Parathyroid adenoma (tissue), 2 donors: ENCODE measurements at regions not wholly inside any gene's neighbourhood (a gene's known extent, or its start where the extent isn't known, plus 50 kb on each side); places are given as distances from the start of the nearest gene placed in this dataset.

Experiments
- H2AFZ ChIP-seq: fragments of 300-600 bp; sonication (generic); one replicate; pipeline ENCODE4 v1.7.0; 2017; ENCODE audit warnings: antibody characterized with exemption, mild to moderate bottlenecking
- H3K27ac ChIP-seq: fragments of 300-600 bp; sonication (generic); one replicate; pipeline ENCODE4 v1.7.0; 2017
- H3K27me3 ChIP-seq: fragments of 300-600 bp; sonication (generic); one replicate; pipeline ENCODE4 v1.7.0; 2017; ENCODE audit warnings: low read length; ENCODE audit not compliant: control insufficient read depth, insufficient read depth
- H3K36me3 ChIP-seq: fragments of 300-600 bp; sonication (generic); one replicate; pipeline ENCODE4 v1.7.0; 2017; ENCODE audit warnings: low read length; ENCODE audit not compliant: control insufficient read depth, insufficient read depth
- H3K4me1 ChIP-seq: fragments of 300-600 bp; sonication (generic); one replicate; pipeline ENCODE4 v1.7.0; 2017; ENCODE audit warnings: control low read depth
- H3K4me2 ChIP-seq: fragments of 300-600 bp; sonication (generic); one replicate; pipeline ENCODE4 v1.7.0; 2017; ENCODE audit warnings: low read length
- H3K4me3 ChIP-seq: fragments of 300-600 bp; sonication (generic); one replicate; pipeline ENCODE4 v1.7.0; 2017; ENCODE audit warnings: low read depth, low read length
- H3K79me2 ChIP-seq: fragments of 300-600 bp; sonication (generic); one replicate; pipeline ENCODE4 v1.7.0; 2017; ENCODE audit warnings: control low read depth
- H3K9ac ChIP-seq: fragments of 300-600 bp; sonication (generic); one replicate; pipeline ENCODE4 v1.7.0; 2017; ENCODE audit warnings: mild to moderate bottlenecking
- H3K9me3 ChIP-seq: fragments of 300-600 bp; sonication (generic); one replicate; pipeline ENCODE4 v1.7.0; 2017; ENCODE audit warnings: low read length; ENCODE audit not compliant: control insufficient read depth
- CTCF ChIP-seq: fragments of 300-600 bp; sonication (generic); IDR thresholded peaks from one replicate; pipeline ENCODE4 v1.7.0; 2017; ENCODE audit warnings: antibody characterized with exemption, mild to moderate bottlenecking
- donor health status: primary hyperparathyroidism.

GRCh38 chr7:153401795-153402720 lies 642.5 kb downstream of the ACTR3B start:
- Histone ChIP-seq H2AFZ (no peak overlapping the region), H3K27me3 (no peaks in the 10 kb centered on the region), H3K27ac (no peak overlapping the region), H3K9ac (no peak overlapping the region), H3K4me3 (no peak overlapping the region), H3K4me2 (no peak overlapping the region), H3K79me2 (no peaks in the 10 kb centered on the region), H3K4me1 (no peaks in the 10 kb centered on the region), H3K36me3 (no peaks in the 10 kb centered on the region), H3K9me3 (no peaks in the 10 kb centered on the region)
- no peak for TF ChIP-seq CTCF

- H3K27me3 ChIP-seq = no peaks in the 10 kb centered on the region
- no peaks in the 10 kb centered on the region for H3K36me3 ChIP-seq
- no peak for TF ChIP-seq CTCF
- H3K4me2 ChIP-seq = no peak overlapping the region
- no peaks in the 10 kb centered on the region for H3K79me2 ChIP-seq
- H3K27ac ChIP-seq = no peak overlapping the region
- H2AFZ ChIP-seq = no peak overlapping the region
- H3K9ac ChIP-seq = no peak overlapping the region
- no peak overlapping the region for H3K4me3 ChIP-seq
- no peaks in the 10 kb centered on the region for H3K4me1 ChIP-seq
- H3K9me3 ChIP-seq = no peaks in the 10 kb centered on the region
These were observed 643.4 kb downstream of the ACTR3B start for GRCh38 chr7:153402721-153403541.

GRCh38 chr7:153404124-153404523 lies 644.6 kb downstream of the ACTR3B start:
- Histone ChIP-seq H3K27ac (no peak overlapping the region), H3K4me3 (no peak overlapping the region), H3K79me2 (no peaks in the 10 kb centered on the region), H3K4me1 (no peaks in the 10 kb centered on the region), H3K27me3 (no peaks in the 10 kb centered on the region), H2AFZ (no peak overlapping the region), H3K9me3 (no peaks in the 10 kb centered on the region), H3K9ac (no peak overlapping the region), H3K36me3 (no peaks in the 10 kb centered on the region), H3K4me2 (no peak overlapping the region)
- TF ChIP-seq CTCF = no peak

- H3K4me2 ChIP-seq = no peak overlapping the region
- no peak overlapping the region for H3K27ac ChIP-seq
- H3K79me2 ChIP-seq = no peaks in the 10 kb centered on the region
- TF ChIP-seq CTCF = no peak
- no peak overlapping the region for H3K4me3 ChIP-seq
- H3K9me3 ChIP-seq = no peaks in the 10 kb centered on the region
- H3K9ac ChIP-seq = no peak overlapping the region
- H3K4me1 ChIP-seq = no peaks in the 10 kb centered on the region
- no peaks in the 10 kb centered on the region for H3K36me3 ChIP-seq
- no peak overlapping the region for H2AFZ ChIP-seq
- H3K27me3 ChIP-seq = no peaks in the 10 kb centered on the region
These were observed 645.3 kb downstream of the ACTR3B start for GRCh38 chr7:153404781-153405279.
